Keratinocyte (primary cell): ENCODE measurements at regions not wholly inside any gene's neighbourhood (a gene's known extent, or its start where the extent isn't known, plus 50 kb on each side); places are given as distances from the start of the nearest gene placed in this dataset.

Experiments used
- DNase-seq: peaks from one replicate; pipeline ENCODE4 v3.0.0-alpha.2; 2011; ENCODE audit warnings: low read depth, missing footprints, low spot score
- FAIRE-seq: peaks from 2 replicates; lab custom pipeline; 2011; peaks lifted over from hg19 to GRCh38; lab: Jason Lieb, UNC
- H2AFZ ChIP-seq: 2 replicates; pipeline ENCODE4 v1.6.0; 2012; ENCODE audit warnings: low read length, control low read depth, inconsistent platforms; ENCODE audit not compliant: control insufficient read depth
- H3K27ac ChIP-seq: 2 replicates; pipeline ENCODE4 v1.5.1; 2011; ENCODE audit warnings: low read length; ENCODE audit not compliant: control insufficient read depth, insufficient read depth
- H3K27me3 ChIP-seq: 3 replicates; pipeline ENCODE4 v1.6.0; 2011; ENCODE audit warnings: low read length; ENCODE audit not compliant: control insufficient read depth, insufficient read depth; ENCODE audit errors: extremely low read depth
- H3K36me3 ChIP-seq, 2 experiments: 2 replicates in 1 of 2; 3 replicates in 1 of 2; pipeline ENCODE4 v1.5.1; 2011; ENCODE audit warnings: low read length in 2 of 2, mild to moderate bottlenecking in 1 of 2; ENCODE audit not compliant: control insufficient read depth in 2 of 2, insufficient read depth in 2 of 2; ENCODE audit errors: extremely low read depth in 1 of 2
- H3K4me1 ChIP-seq: 3 replicates; pipeline ENCODE4 v1.5.1; 2011; ENCODE audit warnings: low read length; ENCODE audit not compliant: control insufficient read depth, insufficient read depth; ENCODE audit errors: extremely low read depth
- H3K4me2 ChIP-seq: 3 replicates; pipeline ENCODE4 v1.6.0; 2011; ENCODE audit warnings: low read depth, low read length; ENCODE audit not compliant: control insufficient read depth, insufficient read depth; ENCODE audit errors: extremely low read depth
- H3K4me3 ChIP-seq, 3 experiments: fragments of 200-600 bp in 1 of 3; sonication (generic) in 1 of 3; 2 replicates in 2 of 3; 3 replicates in 1 of 3; pipeline ENCODE4 v1.5.1; 2011 to 2016; ENCODE audit warnings: low read length in 3 of 3, mild to moderate bottlenecking in 3 of 3, control low read depth in 2 of 3, inconsistent platforms in 1 of 3, low read depth in 1 of 3, mixed read lengths in 1 of 3, mixed run types in 1 of 3, moderate library complexity in 1 of 3; ENCODE audit not compliant: control insufficient read depth in 2 of 3, insufficient read depth in 2 of 3; ENCODE audit errors: extremely low read depth in 1 of 3
- H3K79me2 ChIP-seq: 2 replicates; pipeline ENCODE4 v1.6.0; 2012; ENCODE audit warnings: low read length; ENCODE audit not compliant: control insufficient read depth, insufficient read depth
- H3K9ac ChIP-seq: 3 replicates; pipeline ENCODE4 v1.6.0; 2011; ENCODE audit warnings: low read length; ENCODE audit not compliant: control insufficient read depth, insufficient read depth; ENCODE audit errors: extremely low read depth
- H3K9me1 ChIP-seq: 3 replicates; pipeline ENCODE4 v1.6.0; 2011; ENCODE audit warnings: low read length; ENCODE audit not compliant: control insufficient read depth, insufficient read depth; ENCODE audit errors: extremely low read depth
- H3K9me3 ChIP-seq: 2 replicates; pipeline ENCODE4 v1.5.1; 2012; ENCODE audit warnings: low read depth, low read length; ENCODE audit not compliant: control insufficient read depth
- H4K20me1 ChIP-seq: 3 replicates; pipeline ENCODE4 v1.6.0; 2011; ENCODE audit warnings: low read length; ENCODE audit not compliant: control insufficient read depth, insufficient read depth; ENCODE audit errors: extremely low read depth
- CTCF ChIP-seq, 3 experiments: IDR thresholded peaks in 1 of 3; conservative IDR thresholded peaks in 1 of 3; optimal IDR thresholded peaks in 1 of 3; 2 replicates in 2 of 3; 3 replicates in 1 of 3; pipeline versions ENCODE3 to v1.5.1; 2011; ENCODE audit warnings: low read length in 3 of 3, mild to moderate bottlenecking in 3 of 3, moderate library complexity in 2 of 3, control low read depth in 1 of 3, inconsistent platforms in 1 of 3; ENCODE audit not compliant: insufficient read depth in 2 of 3; ENCODE audit errors: extremely low read depth in 1 of 3
- EZH2 ChIP-seq: IDR thresholded peaks from one replicate; pipeline ENCODE4 v1.6.1; 2012; ENCODE audit warnings: inconsistent platforms, mild to moderate bottlenecking, low read length, moderate library complexity
- dilution Hi-C: fragments of 300-500 bp; cut with MboI; formaldehyde crosslinking; loops from one replicate; pipeline ENCODE4 v1.7.0; 2020; ENCODE audit warnings: low sequenced_read_pairs; ENCODE audit not compliant: extremely low pct_ligation_motif_present

GRCh38 chr6:104010897-104011296 is 848.8 kb downstream of the HACE1 start:
- Histone ChIP-seq H2AFZ (no peak overlapping the region), H4K20me1 (no peaks in the 10 kb centered on the region), H3K4me2 (no peak overlapping the region), H3K36me3 (no peaks in the 10 kb centered on the region), H3K9ac (no peak overlapping the region), H3K9me3 (no peaks in the 10 kb centered on the region), H3K27me3 (no peaks in the 10 kb centered on the region), H3K79me2 (no peaks in the 10 kb centered on the region), H3K4me1 (no peaks in the 10 kb centered on the region), H3K9me1 (no peaks in the 10 kb centered on the region), H3K27ac (no peak overlapping the region), H3K4me3 (no peak overlapping the region)
- no peak for DNase-seq
- dilution Hi-C loops, result no loop called here
- FAIRE-seq, result no peak
- TF ChIP-seq CTCF (optimal IDR thresholded peaks at IDR 0.05 in 1 of 3, IDR thresholded peaks at IDR 0.05 in 1 of 3, conservative IDR thresholded peaks at IDR 0.05 in 1 of 3; ENCODE audit: extremely low read depth in 1 of 3, insufficient read depth in 2 of 3, low read length in 3 of 3) (no peak), EZH2 (no peak)

- no peak for TF ChIP-seq EZH2
- no peak for TF ChIP-seq CTCF (optimal IDR thresholded peaks at IDR 0.05 in 1 of 3, IDR thresholded peaks at IDR 0.05 in 1 of 3, conservative IDR thresholded peaks at IDR 0.05 in 1 of 3; ENCODE audit: extremely low read depth in 1 of 3, insufficient read depth in 2 of 3, low read length in 3 of 3)
- Histone ChIP-seq H2AFZ (no peak overlapping the region), H3K9me1 (no peaks in the 10 kb centered on the region), H3K27ac (no peak overlapping the region), H3K9me3 (no peaks in the 10 kb centered on the region), H3K36me3 (no peaks in the 10 kb centered on the region), H3K79me2 (no peaks in the 10 kb centered on the region), H3K4me2 (no peak overlapping the region), H3K4me3 (no peak overlapping the region), H4K20me1 (no peaks in the 10 kb centered on the region), H3K9ac (no peak overlapping the region), H3K27me3 (no peaks in the 10 kb centered on the region), H3K4me1 (no peaks in the 10 kb centered on the region)
- dilution Hi-C loops, result no loop called here
- FAIRE-seq (no peak), DNase-seq (no peak)
These were observed 855.8 kb downstream of the HACE1 start for GRCh38 chr6:104003803-104004516.
